ENCODE measurements at regions not wholly inside any gene's neighbourhood (a gene's known extent, or its start where the extent isn't known, plus 50 kb on each side); places are given as distances from the start of the nearest gene placed in this dataset.

DNA sequence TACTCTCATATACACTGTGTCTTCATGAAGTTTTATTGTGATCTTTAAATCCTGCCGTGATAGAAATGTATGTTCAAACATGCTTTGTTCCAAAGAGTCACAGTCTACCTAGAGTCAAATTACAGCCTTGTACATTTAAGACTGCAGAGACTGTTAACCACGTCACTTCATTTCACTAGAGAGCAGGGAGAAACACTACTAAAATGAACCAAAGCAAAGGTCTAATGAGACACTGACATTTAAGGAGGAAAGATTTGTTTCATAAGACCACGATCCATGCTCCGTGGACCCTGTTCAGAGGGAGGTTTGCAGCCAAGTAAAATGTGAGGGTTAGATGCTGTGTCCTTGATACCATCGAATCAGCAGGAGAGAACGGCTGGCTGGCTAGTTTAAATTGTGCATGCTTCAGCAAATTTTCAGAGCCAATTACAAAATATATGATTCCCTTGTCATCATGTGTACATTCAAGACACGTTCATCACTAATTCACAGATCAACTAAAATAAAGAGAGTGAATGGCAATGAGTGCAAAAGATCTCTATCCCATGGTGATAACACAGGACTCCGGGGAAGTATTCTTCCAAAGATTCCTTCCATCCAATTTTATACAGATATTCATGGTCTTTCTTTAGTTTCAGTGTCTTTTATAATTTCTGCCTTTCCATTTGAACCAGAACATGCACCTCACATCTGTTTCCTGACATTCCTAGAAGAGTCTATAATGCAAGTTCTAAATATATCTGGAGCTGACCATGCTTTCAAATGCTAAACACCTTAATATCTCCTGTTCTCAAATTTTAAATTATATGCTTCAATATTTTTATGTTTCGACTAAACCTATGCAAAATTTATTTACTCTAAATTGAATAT is 960.9 kb upstream of the FAT3 start:
- TF ChIP-seq, protein P1, sequence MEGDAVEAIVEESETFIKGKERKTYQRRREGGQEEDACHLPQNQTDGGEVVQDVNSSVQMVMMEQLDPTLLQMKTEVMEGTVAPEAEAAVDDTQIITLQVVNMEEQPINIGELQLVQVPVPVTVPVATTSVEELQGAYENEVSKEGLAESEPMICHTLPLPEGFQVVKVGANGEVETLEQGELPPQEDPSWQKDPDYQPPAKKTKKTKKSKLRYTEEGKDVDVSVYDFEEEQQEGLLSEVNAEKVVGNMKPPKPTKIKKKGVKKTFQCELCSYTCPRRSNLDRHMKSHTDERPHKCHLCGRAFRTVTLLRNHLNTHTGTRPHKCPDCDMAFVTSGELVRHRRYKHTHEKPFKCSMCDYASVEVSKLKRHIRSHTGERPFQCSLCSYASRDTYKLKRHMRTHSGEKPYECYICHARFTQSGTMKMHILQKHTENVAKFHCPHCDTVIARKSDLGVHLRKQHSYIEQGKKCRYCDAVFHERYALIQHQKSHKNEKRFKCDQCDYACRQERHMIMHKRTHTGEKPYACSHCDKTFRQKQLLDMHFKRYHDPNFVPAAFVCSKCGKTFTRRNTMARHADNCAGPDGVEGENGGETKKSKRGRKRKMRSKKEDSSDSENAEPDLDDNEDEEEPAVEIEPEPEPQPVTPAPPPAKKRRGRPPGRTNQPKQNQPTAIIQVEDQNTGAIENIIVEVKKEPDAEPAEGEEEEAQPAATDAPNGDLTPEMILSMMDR (IDR thresholded peaks at IDR 0.05) = no peak
- TF ChIP-seq EP300 (IDR thresholded peaks at IDR 0.05) (no peak), POLR2A (IDR thresholded peaks at IDR 0.05) (no peak)
